ENCODE measurements at regions not wholly inside any gene's neighbourhood (a gene's known extent, or its start where the extent isn't known, plus 50 kb on each side); places are given as distances from the start of the nearest gene placed in this dataset.

- TF ChIP-seq EZH2 (IDR thresholded peaks at IDR 0.05; ENCODE audit: low read length, unreplicated experiment): no peak
- no peak for TF ChIP-seq CTCF (conservative IDR thresholded peaks at IDR 0.05; ENCODE audit: low read depth, low read length)
- TF ChIP-seq EZH2phosphoT487 (IDR thresholded peaks at IDR 0.05; ENCODE audit: borderline replicate concordance, low read length): no peak
Observed at GRCh38 chr7:24408798-24409430, 124.9 kb downstream of the NPY start.

Measured in PC-3 (cell line).